ENCODE measurements at regions not wholly inside any gene's neighbourhood (a gene's known extent, or its start where the extent isn't known, plus 50 kb on each side); places are given as distances from the start of the nearest gene placed in this dataset.

DNA sequence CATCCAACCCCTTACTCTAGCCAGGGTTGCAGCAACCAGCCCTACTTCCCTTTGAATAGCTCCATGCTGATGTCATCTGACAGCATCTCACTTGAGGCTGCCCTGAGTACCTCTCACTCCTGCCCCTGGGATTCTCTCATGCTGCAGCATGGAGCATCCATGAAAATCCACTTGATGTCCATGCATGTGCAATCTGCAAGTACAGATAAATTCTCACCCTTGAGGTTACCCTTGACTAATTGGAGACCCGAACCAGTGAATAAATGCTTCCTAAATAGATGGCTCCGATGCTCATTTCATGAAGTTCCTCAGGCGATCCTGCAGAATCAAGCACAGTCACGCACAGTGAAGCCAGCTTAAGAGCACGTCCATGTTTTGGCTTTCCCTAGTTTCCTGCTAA is 298.3 kb downstream of the RBM43 start:
- DNase-seq: no peak
- intact Hi-C loops (cut with DNase I): no loop called here
- ATAC-seq: no peak
- Histone ChIP-seq H3K4me3 (no peak overlapping the region), H3K4me1 (no peaks in the 10 kb centered on the region), H3K36me3 (ENCODE audit: insufficient read depth in 1 of 2, low read depth in 1 of 2) (no peaks in the 10 kb centered on the region), H3K9me3 (no peaks in the 10 kb centered on the region), H3K27me3 (ENCODE audit: insufficient read depth in 3 of 3, low read length in 2 of 3) (no peaks in the 10 kb centered on the region), H3K27ac (no peak overlapping the region)
- TF ChIP-seq, protein P1, sequence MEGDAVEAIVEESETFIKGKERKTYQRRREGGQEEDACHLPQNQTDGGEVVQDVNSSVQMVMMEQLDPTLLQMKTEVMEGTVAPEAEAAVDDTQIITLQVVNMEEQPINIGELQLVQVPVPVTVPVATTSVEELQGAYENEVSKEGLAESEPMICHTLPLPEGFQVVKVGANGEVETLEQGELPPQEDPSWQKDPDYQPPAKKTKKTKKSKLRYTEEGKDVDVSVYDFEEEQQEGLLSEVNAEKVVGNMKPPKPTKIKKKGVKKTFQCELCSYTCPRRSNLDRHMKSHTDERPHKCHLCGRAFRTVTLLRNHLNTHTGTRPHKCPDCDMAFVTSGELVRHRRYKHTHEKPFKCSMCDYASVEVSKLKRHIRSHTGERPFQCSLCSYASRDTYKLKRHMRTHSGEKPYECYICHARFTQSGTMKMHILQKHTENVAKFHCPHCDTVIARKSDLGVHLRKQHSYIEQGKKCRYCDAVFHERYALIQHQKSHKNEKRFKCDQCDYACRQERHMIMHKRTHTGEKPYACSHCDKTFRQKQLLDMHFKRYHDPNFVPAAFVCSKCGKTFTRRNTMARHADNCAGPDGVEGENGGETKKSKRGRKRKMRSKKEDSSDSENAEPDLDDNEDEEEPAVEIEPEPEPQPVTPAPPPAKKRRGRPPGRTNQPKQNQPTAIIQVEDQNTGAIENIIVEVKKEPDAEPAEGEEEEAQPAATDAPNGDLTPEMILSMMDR (IDR thresholded peaks at IDR 0.05): no peak
- WGBS, 3 donors: 40 to 56% (median 46%) methylated on average over 5 of the region's 5 CpGs

DNA sequence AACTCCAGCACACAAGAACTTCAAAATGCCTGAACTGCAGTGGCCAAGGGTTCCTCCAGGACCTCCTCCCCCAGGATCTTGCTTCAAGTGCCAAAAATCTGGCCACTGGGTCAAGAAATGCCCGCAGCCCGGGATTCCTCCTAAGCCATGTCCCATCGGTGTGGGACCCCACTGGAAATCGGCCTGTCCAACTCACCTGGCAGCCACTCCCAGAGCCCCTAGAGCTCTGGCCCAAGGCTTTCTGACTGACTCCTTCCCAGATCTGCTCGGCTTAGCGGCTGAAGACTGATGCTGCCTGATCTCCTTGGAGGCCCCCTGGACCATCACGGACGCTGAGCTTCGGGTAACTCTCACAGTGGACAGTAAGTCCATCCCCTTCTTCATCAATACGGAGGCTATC is 306.4 kb downstream of the RBM43 start:
- intact Hi-C loops (cut with DNase I): no loop called here
- H3K27ac ChIP-seq: no peak overlapping the region
- H3K27me3 ChIP-seq (ENCODE audit: insufficient read depth in 3 of 3, low read length in 2 of 3): no peaks in the 10 kb centered on the region
- no peaks in the 10 kb centered on the region for H3K4me1 ChIP-seq
- no peaks in the 10 kb centered on the region for H3K36me3 ChIP-seq (ENCODE audit: insufficient read depth in 1 of 2, low read depth in 1 of 2)
- DNase-seq (no peak), ATAC-seq (no peak)
- TF ChIP-seq, protein P1 (IDR thresholded peaks at IDR 0.05): no peak
- no peak overlapping the region for H3K4me3 ChIP-seq
- 74 to 94% (median 93%) methylated on average over 10 of the region's 10 CpGs for WGBS, 3 donors
- no peaks in the 10 kb centered on the region for H3K9me3 ChIP-seq

DNA sequence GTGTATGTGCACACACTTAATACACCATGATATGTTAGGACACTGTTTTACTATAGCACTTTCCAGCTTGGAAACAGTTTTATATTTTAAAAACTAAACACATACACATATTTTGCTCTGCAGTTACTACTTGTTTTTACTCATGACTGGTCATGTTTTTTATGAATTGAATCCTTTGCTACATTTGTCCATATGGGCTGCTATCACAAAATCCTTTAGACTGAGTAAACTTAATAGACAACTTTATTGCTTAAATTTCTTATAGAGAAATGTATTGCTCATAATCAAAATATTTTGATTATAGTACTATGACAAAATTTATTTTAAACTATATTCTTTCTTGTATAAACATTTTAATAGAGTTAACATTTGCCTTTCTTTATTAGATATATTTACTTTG is 314.8 kb downstream of the RBM43 start:
- Histone ChIP-seq H3K27ac (no peak overlapping the region), H3K4me3 (no peak overlapping the region), H3K27me3 (ENCODE audit: insufficient read depth in 3 of 3, low read length in 2 of 3) (no peaks in the 10 kb centered on the region), H3K9me3 (no peaks in the 10 kb centered on the region), H3K4me1 (no peaks in the 10 kb centered on the region), H3K36me3 (ENCODE audit: insufficient read depth in 1 of 2, low read depth in 1 of 2) (no peaks in the 10 kb centered on the region)
- ATAC-seq (no peak), DNase-seq (no peak)
- TF ChIP-seq, protein P1 (IDR thresholded peaks at IDR 0.05): no peak
- intact Hi-C loops (cut with DNase I): no loop called here

DNA sequence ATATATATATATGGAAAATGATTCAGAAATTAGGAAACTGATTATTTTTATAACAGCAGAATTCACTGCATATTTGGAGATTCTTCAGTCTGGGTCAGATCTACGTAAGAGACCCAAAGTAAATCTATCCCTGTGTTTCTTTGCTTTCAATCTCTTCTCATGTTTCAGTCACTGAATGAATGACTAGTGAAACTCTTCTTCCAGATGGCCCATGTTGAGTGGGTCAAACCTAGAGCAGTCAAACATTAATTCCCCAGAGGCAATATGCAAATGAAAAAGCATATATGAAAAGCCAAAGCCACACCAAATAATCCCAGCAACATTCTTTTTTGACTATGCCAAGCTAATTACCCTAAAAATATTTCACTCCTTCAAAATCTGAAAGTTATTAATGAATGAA is 317.3 kb downstream of the RBM43 start:
- TF ChIP-seq, protein P1 (IDR thresholded peaks at IDR 0.05): no peak
- ATAC-seq (no peak), DNase-seq (no peak)
- WGBS, 3 donors: 49 to 83% (median 63%) methylated on average over 1 of the region's 1 CpG
- no peaks in the 10 kb centered on the region for H3K9me3 ChIP-seq
- intact Hi-C loops (cut with DNase I): no loop called here
- H3K4me1 ChIP-seq: no peaks in the 10 kb centered on the region
- H3K27ac ChIP-seq: no peak overlapping the region
- no peaks in the 10 kb centered on the region for H3K27me3 ChIP-seq (ENCODE audit: insufficient read depth in 3 of 3, low read length in 2 of 3)
- H3K4me3 ChIP-seq: no peak overlapping the region
- H3K36me3 ChIP-seq (ENCODE audit: insufficient read depth in 1 of 2, low read depth in 1 of 2): no peaks in the 10 kb centered on the region

DNA sequence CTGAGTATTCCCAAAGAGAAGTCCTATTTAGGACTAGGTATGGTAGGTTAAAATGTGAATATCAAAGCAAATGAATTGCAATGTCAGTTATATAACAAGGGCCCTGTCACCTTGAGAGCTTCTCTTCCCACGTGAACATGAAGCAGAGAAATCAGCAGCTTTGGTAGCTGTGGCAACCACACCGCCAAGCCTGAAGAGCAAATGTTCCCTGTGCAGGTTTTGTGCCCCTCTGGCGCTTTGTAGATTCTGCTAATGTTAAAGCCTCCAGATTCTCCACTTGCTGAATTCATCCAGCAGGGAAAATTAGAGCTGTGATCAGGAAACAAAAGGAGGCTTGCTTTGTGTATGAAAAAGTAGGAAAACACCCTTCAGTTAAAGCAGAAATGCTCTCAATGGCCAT is 322.6 kb downstream of the RBM43 start:
- no peak for DNase-seq
- intact Hi-C loops (cut with DNase I): no loop called here
- H3K27me3 ChIP-seq (ENCODE audit: insufficient read depth in 3 of 3, low read length in 2 of 3): no peaks in the 10 kb centered on the region
- H3K9me3 ChIP-seq: no peaks in the 10 kb centered on the region
- H3K27ac ChIP-seq: no peak overlapping the region
- H3K4me3 ChIP-seq: no peak overlapping the region
- TF ChIP-seq, protein P1 (IDR thresholded peaks at IDR 0.05): no peak
- H3K4me1 ChIP-seq: no peaks in the 10 kb centered on the region
- no peak for ATAC-seq
- WGBS, 3 donors: 80 to 87% (median 83%) methylated on average over 3 of the region's 3 CpGs
- no peaks in the 10 kb centered on the region for H3K36me3 ChIP-seq (ENCODE audit: insufficient read depth in 1 of 2, low read depth in 1 of 2)
